T-helper 1 cell treated with Interleukin-12 subunit alpha and Interleukin-12 subunit beta and Interleukin-4 antibody, amounts not matched to agents 30 μg/mL and 1 μg/mL, for 36 hours (primary cell): ENCODE measurements at regions not wholly inside any gene's neighbourhood (a gene's known extent, or its start where the extent isn't known, plus 50 kb on each side); places are given as distances from the start of the nearest gene placed in this dataset.

Experiments used
- H3K27ac Mint-ChIP-seq: one replicate; pipeline ENCODE4 v1.8.0; 2021; ENCODE audit warnings: mild to moderate bottlenecking, mixed read lengths
- H3K27me3 Mint-ChIP-seq: one replicate; pipeline ENCODE4 v1.8.0; 2021; ENCODE audit warnings: low read depth, mixed read lengths
- H3K36me3 Mint-ChIP-seq: one replicate; pipeline ENCODE4 v1.8.0; 2021; ENCODE audit warnings: low read depth, mixed read lengths
- H3K4me1 Mint-ChIP-seq: one replicate; pipeline ENCODE4 v1.8.0; 2021; ENCODE audit warnings: low read depth, mixed read lengths
- H3K4me3 Mint-ChIP-seq: one replicate; pipeline ENCODE4 v1.8.0; 2021; ENCODE audit warnings: mild to moderate bottlenecking, moderate library complexity, mixed read lengths
- H3K9me3 Mint-ChIP-seq: one replicate; pipeline ENCODE4 v1.8.0; 2021; ENCODE audit warnings: mixed read lengths

DNA sequence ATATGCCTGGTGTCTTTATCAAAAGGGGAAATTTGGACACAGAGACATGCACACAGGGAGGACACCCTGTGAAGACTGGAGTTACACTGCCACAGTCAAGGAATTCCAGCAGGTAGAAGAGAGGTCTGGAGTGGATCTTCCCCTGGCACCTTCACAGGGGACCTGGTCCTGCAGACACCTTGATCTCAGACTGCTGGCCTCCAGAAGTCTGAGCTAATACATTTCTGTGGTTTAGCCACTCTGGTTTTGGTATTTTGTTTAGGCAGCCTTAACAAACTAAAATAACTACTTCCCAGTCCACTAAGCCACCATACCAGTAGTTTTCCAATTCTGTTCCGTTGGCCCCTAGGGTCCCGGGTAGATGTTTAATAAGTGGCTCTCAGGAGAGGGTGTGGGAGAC, 164.7 kb downstream of the SETD4 start:
- Mint-ChIP-seq H3K4me3 (no peak overlapping the region), H3K4me1 (no peaks in the 10 kb centered on the region), H3K36me3 (no peaks in the 10 kb centered on the region), H3K27ac (no peak overlapping the region), H3K27me3 (no peaks in the 10 kb centered on the region), H3K9me3 (no peaks in the 10 kb centered on the region)

DNA sequence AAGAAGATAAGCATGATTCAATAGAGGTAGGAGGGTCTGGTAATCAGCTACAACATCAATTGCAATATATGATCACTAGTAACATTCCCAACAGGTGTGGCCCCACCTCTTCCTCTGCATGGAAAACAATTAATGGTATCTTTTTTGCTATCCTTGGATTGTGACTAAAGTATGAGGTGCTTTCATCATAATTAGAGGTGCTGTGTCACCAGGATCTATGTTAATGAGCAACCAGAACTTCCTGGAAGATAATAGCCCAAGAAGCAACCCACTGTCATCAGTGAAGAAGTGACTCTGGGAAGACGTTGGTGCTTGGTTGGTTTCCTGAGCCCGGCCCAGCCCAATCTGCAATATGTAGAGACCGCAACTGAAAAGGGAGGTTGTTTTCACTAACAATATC, 167.2 kb downstream of the SETD4 start:
- Mint-ChIP-seq H3K4me1 (no peaks in the 10 kb centered on the region), H3K27me3 (peaks cover 9% of the 10 kb centered on the region), H3K9me3 (no peaks in the 10 kb centered on the region), H3K27ac (no peak overlapping the region), H3K4me3 (no peak overlapping the region), H3K36me3 (no peaks in the 10 kb centered on the region)

DNA sequence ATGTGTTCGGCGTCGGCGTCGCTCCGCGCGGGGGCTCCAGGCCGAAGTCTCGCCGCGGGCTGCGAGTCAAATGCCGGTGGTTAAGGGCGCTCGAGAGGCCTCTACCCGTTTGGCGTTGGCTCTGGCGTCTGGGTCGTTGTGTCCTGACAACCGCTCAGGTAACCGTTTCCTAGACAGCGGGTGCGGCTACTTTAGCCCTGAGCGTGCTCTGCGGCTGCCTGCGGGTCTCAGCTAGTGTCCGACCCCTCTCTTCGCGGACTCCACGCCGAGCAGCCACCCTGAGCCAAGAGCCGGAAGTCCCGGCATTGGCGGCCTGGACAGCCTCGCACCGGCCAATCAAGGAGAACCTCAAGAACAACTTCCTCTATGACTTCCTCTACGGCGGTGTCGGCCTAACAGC, 173.4 kb downstream of the SETD4 start:
- H3K36me3 Mint-ChIP-seq = no peaks in the 10 kb centered on the region
- H3K27ac Mint-ChIP-seq = no peak overlapping the region
- H3K4me1 Mint-ChIP-seq = no peaks in the 10 kb centered on the region
- peaks cover 32% of the 10 kb centered on the region for H3K27me3 Mint-ChIP-seq
- H3K9me3 Mint-ChIP-seq = no peaks in the 10 kb centered on the region
- H3K4me3 Mint-ChIP-seq = no peak overlapping the region

DNA sequence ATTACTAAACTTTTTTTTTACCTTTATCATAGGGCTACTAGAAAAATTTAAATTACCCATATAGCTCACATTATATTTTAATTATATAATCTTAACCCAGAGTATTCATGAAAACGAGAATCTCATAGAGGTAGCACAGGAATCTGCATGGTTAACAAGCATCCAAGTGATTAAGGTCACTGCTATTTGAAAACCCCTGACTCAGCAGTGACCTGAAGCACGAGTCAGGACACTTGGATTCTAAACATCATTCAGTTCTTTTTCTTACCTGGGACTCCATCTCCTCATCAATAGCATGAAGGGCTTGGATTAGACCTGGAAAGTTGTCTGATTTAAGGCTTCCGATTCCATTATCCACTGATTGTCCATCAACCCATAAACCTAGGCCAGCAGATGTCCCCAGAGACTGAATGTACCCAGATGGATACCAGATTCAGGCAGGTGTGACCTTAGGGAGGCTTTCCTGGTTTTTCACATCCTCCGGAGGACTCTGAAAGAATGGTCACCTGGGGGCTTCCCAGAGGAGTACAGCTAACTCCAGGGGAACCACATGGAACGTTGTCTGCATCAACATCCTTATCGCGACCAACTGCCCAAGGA, 174.3 kb downstream of the SETD4 start:
- no peaks in the 10 kb centered on the region for H3K9me3 Mint-ChIP-seq
- peaks cover 32% of the 10 kb centered on the region for H3K27me3 Mint-ChIP-seq
- H3K27ac Mint-ChIP-seq = no peak overlapping the region
- H3K36me3 Mint-ChIP-seq = no peaks in the 10 kb centered on the region
- H3K4me1 Mint-ChIP-seq = no peaks in the 10 kb centered on the region
- no peak overlapping the region for H3K4me3 Mint-ChIP-seq

DNA sequence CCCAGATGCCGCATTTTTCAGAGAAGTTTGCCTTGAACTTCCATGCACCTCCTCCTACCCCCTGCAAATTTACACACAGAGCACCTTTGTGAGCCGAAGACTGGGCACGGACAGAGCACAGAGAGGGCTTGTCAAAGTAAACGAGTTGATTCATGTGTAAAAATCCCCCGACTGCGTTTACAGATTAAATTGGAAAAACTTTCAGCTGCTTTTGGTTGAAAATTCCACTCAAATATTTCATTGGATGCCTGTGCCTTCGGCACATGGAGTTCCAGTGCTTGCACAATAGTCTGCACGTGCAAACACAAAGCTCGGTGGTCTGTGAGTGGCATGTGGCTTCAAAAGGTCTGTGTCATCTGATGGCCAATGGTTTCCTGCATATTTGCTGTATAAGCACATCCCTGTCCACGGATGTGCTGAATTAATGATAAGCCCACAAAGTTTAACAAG, 177.5 kb downstream of the SETD4 start:
- Mint-ChIP-seq H3K4me1 (no peaks in the 10 kb centered on the region), H3K9me3 (no peaks in the 10 kb centered on the region), H3K27me3 (peaks cover 23% of the 10 kb centered on the region), H3K36me3 (no peaks in the 10 kb centered on the region), H3K4me3 (no peak overlapping the region), H3K27ac (no peak overlapping the region)

DNA sequence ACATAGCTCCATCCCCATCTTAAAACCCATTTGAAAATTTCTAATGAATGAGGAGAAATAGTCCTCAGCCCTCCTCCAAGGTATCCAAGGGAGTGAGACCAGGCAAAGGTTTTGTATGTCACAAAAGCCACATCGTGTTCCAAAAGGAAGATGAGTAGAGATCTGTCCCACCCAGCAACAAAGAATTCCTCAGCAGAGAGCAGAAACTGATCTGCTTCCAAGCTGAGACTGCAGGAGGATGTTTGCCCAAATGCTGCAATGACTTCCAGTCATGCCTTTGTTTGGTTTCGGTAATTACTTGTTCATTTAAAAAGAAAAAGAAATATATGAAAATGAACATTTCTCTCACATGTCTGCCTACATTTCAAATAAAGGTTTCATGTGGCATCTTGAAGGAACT, 186.9 kb downstream of the SETD4 start:
- Mint-ChIP-seq H3K9me3 (no peaks in the 10 kb centered on the region), H3K27ac (no peak overlapping the region), H3K36me3 (no peaks in the 10 kb centered on the region), H3K4me3 (no peak overlapping the region), H3K4me1 (no peaks in the 10 kb centered on the region), H3K27me3 (no peaks in the 10 kb centered on the region)

DNA sequence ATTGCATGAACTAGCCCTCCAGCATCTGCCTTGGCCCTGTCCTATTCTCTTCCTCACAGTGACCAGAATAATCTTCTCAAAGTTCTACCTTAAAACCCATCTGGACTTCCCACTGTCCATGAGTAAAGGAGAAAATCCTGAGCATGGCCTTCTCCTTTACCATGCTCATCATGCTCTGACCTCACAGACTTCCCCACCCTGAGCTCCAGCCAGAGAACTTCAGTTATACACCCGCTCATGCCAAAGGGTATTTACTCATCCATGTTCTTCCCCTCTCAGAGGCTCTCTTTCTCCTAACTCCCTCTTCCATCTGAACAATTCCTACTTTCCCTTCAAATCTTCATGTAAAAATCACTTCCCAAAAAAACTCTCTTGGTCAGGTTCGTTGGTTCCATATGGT, 188.4 kb downstream of the SETD4 start:
- Mint-ChIP-seq H3K4me1 (no peaks in the 10 kb centered on the region), H3K9me3 (no peaks in the 10 kb centered on the region), H3K36me3 (no peaks in the 10 kb centered on the region), H3K27me3 (no peaks in the 10 kb centered on the region), H3K4me3 (no peak overlapping the region), H3K27ac (no peak overlapping the region)

DNA sequence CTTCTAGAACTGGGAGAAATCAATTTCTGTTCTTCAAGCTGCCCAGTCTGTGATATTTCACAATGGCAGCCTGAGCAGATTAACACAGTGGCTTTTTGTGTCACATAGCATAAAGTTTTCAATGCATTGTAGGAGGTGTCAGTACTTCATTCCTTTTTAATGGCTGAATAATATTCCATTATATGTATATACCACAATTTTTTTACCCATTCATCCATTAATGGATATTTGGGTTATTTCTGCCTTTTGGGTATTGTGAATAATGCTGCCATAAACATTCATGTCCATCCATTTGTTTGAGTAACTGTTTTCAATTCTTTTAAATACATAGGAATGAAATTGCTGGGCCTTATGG, 191.5 kb downstream of the SETD4 start:
- no peak overlapping the region for H3K4me3 Mint-ChIP-seq
- peaks cover 1% of the 10 kb centered on the region for H3K27me3 Mint-ChIP-seq
- H3K4me1 Mint-ChIP-seq = no peaks in the 10 kb centered on the region
- no peaks in the 10 kb centered on the region for H3K36me3 Mint-ChIP-seq
- H3K27ac Mint-ChIP-seq = no peak overlapping the region
- H3K9me3 Mint-ChIP-seq = no peaks in the 10 kb centered on the region

DNA sequence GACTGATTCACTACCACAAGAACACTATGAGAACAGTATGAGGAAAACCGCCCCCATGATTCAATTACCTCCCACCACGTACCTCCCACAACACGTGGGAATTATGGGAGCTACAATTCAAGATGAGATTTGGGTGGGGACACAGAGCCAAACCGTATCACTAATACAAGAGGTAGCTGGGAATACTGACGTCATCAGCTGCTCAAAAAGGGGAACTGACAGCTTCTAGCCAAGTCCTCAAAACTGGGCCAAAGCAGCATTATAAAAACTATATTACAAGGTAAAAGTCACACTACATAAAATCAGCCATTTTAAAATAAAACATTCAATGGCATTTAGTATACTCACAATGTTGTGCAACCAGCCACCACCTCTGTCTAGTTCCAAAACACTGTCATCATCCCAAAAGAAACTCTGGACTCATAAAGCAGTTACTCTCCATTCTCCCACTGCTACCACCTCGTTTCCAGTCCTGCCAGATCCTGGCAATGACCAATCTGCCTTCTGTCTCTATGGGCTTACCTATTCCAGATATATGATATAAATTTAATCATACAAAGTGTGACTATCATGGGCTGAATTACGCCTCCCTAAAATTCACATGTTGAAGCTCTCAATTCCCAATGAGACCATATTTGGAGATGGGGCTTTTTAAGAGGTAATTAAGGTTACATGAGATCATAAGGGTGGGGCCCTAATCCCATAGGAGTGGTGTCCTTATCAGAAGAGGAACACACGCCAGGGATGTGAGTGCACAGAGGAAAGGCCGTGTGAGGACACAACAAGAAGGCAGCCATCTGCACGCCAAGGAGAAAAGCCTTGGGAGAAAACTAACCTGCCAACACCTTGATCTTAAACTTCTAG, 192.1 kb downstream of the SETD4 start:
- no peak overlapping the region for H3K27ac Mint-ChIP-seq
- H3K4me3 Mint-ChIP-seq = no peak overlapping the region
- H3K4me1 Mint-ChIP-seq = no peaks in the 10 kb centered on the region
- H3K9me3 Mint-ChIP-seq = no peaks in the 10 kb centered on the region
- H3K27me3 Mint-ChIP-seq = peaks cover 4% of the 10 kb centered on the region
- H3K36me3 Mint-ChIP-seq = no peaks in the 10 kb centered on the region

DNA sequence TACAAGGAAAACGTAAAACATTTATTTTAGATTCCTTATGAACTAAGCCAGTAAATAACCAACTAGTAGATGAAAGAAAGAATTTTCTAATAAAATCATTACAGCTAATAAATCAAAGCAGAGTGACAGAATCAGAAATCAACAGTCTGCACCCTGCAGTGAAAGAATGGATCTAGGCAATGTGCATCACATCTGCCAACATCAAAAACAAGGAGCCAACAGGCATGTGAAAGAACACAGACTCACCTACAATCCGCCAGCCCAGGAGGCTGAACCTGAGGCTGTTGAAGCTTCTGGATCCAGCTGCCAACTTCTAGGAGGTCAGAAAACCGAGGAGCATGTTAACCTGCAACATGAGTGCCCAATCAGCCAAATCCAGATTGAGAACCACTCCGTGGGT, 196.3 kb downstream of the SETD4 start:
- H3K27me3 Mint-ChIP-seq = peaks cover 17% of the 10 kb centered on the region
- H3K36me3 Mint-ChIP-seq = no peaks in the 10 kb centered on the region
- no peaks in the 10 kb centered on the region for H3K9me3 Mint-ChIP-seq
- no peak overlapping the region for H3K27ac Mint-ChIP-seq
- no peaks in the 10 kb centered on the region for H3K4me1 Mint-ChIP-seq
- H3K4me3 Mint-ChIP-seq = no peak overlapping the region

DNA sequence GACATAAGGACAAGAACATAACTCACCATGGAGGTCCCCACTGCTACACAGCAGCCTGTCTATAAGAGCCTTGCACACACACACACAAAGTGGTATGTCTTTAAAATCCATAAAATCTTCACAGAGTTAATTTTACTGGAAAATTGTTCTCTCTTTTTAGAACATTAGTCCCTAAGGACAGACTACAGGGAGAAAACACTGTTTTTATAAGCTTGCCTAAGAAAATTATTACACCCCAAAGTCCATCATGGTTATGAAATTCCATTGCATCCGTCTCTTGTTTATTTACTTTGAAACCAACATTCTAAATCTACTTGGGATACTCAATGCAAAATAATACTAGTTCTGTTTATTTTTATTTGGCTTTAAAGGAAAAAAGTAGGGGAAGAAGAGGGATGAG, 197.4 kb downstream of the SETD4 start:
- H3K27me3 Mint-ChIP-seq = peaks cover 23% of the 10 kb centered on the region
- H3K4me3 Mint-ChIP-seq = no peak overlapping the region
- no peaks in the 10 kb centered on the region for H3K36me3 Mint-ChIP-seq
- H3K9me3 Mint-ChIP-seq = no peaks in the 10 kb centered on the region
- H3K4me1 Mint-ChIP-seq = no peaks in the 10 kb centered on the region
- no peak overlapping the region for H3K27ac Mint-ChIP-seq

DNA sequence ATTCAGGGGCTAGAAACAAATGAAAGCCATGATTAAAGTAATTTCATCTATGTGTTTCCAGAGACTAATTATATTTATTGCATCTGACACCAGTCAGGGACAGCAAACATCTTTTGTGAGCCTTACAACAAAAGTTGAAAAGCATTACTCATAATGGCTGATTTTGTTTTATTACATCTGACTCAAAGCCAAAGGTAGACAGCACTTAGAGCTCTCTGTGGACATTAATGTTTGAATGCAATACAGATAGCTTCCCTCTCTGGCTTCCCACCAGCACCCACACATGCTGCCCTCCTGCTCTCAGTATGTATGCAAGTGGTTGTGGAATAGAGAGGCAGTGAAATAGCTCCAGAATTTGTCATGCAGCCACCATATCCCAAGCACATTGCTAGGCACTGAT, 198.7 kb downstream of the SETD4 start:
- Mint-ChIP-seq H3K4me3 (no peak overlapping the region), H3K36me3 (no peaks in the 10 kb centered on the region), H3K9me3 (no peaks in the 10 kb centered on the region), H3K4me1 (no peaks in the 10 kb centered on the region), H3K27ac (no peak overlapping the region), H3K27me3 (peaks cover 23% of the 10 kb centered on the region)

DNA sequence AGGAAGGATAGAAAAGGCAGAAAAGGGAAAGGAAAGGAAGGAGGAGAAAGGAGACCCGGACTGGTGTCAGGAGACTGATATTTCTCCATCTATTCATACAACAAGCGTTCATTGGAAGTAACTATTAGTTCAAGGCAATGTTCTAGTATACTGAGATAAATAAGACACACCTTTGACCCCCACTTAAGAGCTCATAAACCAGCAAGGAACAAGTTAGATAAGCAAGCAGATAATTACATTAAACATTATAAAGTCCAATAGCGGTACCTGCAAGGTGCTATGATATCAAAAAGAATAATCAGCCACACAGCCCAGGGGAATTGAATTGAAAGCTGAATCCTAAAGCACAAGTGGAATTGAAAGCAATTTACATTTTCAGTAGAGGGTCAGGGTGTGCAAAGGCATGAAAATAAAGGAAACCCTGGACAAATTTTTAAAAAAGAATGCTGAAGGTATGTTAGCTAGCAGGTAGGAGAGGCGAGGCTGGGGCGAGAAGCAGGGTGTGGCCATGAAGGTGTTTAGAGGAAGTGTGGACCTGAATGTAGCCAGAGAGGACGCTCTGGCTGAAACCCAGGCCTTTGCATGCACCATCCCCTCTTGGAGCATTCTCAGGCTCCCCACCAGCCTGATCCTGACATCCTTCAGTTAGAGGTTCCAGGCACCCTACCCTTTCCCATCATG, 200.0 kb downstream of the SETD4 start:
- Mint-ChIP-seq H3K9me3 (no peaks in the 10 kb centered on the region), H3K36me3 (no peaks in the 10 kb centered on the region), H3K4me1 (no peaks in the 10 kb centered on the region), H3K27me3 (peaks cover 23% of the 10 kb centered on the region), H3K4me3 (no peak overlapping the region), H3K27ac (no peak overlapping the region)

DNA sequence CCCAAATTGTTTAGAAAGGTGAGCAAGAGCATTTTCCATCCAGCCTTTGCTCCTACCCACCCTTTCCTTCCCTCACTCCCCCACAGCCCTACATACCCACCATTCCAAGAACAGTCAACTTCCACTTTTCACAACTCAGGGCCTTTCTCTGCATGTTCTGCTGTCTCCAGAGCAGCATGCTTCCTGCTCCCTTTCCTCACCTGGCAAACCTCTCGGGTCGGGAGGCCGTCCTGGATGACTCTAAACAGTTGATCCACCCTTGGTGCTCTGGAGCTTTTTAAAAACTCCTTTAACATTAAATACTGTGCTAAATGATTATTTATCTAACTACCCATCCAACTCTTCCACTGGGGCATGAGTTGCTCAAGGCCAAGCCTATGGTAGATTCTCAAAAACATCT, 200.6 kb downstream of the SETD4 start:
- peaks cover 23% of the 10 kb centered on the region for H3K27me3 Mint-ChIP-seq

DNA sequence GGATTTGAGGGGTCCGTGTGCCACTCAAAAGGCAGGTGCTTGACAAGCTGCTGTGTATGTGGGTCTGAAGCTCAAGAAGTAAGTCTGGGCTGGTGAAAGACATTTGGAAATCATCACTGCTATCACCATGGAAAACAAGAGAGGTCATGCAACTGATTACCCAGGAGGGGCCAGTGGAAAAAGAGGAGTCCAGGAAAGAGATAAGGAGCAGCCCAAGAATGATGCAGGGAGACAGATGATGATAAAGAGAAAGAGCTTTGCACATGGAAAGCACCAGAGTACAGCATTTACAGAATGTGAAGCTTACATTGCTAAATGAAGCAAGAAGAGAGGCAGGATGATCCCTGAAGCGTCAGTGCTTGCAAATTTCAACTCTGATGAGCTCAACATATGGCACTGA, 203.2 kb downstream of the SETD4 start:
- Mint-ChIP-seq H3K27ac (no peak overlapping the region), H3K9me3 (no peaks in the 10 kb centered on the region), H3K4me3 (no peak overlapping the region), H3K36me3 (no peaks in the 10 kb centered on the region), H3K27me3 (peaks cover 24% of the 10 kb centered on the region), H3K4me1 (no peaks in the 10 kb centered on the region)

More for the DNA sequence above, 200.6 kb downstream of the SETD4 start:
- H3K4me1 Mint-ChIP-seq = no peaks in the 10 kb centered on the region
- no peaks in the 10 kb centered on the region for H3K36me3 Mint-ChIP-seq
- H3K9me3 Mint-ChIP-seq = no peaks in the 10 kb centered on the region
- H3K4me3 Mint-ChIP-seq = no peak overlapping the region
- H3K27ac Mint-ChIP-seq = no peak overlapping the region
